Mammary epithelial cell (primary cell): ENCODE measurements at regions not wholly inside any gene's neighbourhood (a gene's known extent, or its start where the extent isn't known, plus 50 kb on each side); places are given as distances from the start of the nearest gene placed in this dataset.

Experiments used
- EZH2 ChIP-seq: IDR thresholded peaks from 2 replicates; pipeline ENCODE4 v1.6.1; 2012; ENCODE audit warnings: low read length, inconsistent platforms, borderline replicate concordance
- TF ChIP-seq, protein P1 (sequence below), 2 donors: IDR thresholded peaks in 1 of 2; conservative IDR thresholded peaks in 1 of 2; 2 replicates each; pipeline ENCODE4 v1.5.1; 2011 to 2012; ENCODE audit warnings: inconsistent platforms in 2 of 2, low read length in 2 of 2, mild to moderate bottlenecking in 2 of 2, control low read depth in 1 of 2, low read depth in 1 of 2; ENCODE audit not compliant: insufficient read depth in 1 of 2; ENCODE audit errors: extremely low read depth in 1 of 2

DNA sequence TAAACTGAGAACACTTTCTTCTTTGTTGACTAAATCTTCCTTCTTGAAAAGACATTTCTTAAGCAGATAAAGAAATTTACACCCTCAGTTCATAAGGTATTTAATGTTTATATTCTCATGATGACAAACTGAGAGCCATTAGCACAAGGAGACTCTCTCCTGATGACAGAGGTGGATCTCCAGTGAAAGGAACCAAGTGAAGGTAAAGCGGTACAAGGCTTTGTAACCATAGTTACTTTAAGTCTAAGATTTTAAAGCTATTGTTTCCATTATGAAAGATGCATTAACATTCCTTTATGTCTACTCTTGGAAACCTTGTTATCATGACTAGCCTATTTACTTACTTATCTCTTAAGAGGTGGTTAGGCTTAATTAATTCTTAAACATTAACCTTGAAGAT, 737.1 kb downstream of the MECOM start:
- TF ChIP-seq, protein P1, sequence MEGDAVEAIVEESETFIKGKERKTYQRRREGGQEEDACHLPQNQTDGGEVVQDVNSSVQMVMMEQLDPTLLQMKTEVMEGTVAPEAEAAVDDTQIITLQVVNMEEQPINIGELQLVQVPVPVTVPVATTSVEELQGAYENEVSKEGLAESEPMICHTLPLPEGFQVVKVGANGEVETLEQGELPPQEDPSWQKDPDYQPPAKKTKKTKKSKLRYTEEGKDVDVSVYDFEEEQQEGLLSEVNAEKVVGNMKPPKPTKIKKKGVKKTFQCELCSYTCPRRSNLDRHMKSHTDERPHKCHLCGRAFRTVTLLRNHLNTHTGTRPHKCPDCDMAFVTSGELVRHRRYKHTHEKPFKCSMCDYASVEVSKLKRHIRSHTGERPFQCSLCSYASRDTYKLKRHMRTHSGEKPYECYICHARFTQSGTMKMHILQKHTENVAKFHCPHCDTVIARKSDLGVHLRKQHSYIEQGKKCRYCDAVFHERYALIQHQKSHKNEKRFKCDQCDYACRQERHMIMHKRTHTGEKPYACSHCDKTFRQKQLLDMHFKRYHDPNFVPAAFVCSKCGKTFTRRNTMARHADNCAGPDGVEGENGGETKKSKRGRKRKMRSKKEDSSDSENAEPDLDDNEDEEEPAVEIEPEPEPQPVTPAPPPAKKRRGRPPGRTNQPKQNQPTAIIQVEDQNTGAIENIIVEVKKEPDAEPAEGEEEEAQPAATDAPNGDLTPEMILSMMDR (conservative IDR thresholded peaks at IDR 0.05 in 1 of 2, IDR thresholded peaks at IDR 0.05 in 1 of 2; ENCODE audit: extremely low read depth in 1 of 2, insufficient read depth in 1 of 2, low read depth in 1 of 2, low read length in 2 of 2), result no peak
- TF ChIP-seq EZH2, result no peak
